ENCODE measurements at regions not wholly inside any gene's neighbourhood (a gene's known extent, or its start where the extent isn't known, plus 50 kb on each side); places are given as distances from the start of the nearest gene placed in this dataset.

DNA sequence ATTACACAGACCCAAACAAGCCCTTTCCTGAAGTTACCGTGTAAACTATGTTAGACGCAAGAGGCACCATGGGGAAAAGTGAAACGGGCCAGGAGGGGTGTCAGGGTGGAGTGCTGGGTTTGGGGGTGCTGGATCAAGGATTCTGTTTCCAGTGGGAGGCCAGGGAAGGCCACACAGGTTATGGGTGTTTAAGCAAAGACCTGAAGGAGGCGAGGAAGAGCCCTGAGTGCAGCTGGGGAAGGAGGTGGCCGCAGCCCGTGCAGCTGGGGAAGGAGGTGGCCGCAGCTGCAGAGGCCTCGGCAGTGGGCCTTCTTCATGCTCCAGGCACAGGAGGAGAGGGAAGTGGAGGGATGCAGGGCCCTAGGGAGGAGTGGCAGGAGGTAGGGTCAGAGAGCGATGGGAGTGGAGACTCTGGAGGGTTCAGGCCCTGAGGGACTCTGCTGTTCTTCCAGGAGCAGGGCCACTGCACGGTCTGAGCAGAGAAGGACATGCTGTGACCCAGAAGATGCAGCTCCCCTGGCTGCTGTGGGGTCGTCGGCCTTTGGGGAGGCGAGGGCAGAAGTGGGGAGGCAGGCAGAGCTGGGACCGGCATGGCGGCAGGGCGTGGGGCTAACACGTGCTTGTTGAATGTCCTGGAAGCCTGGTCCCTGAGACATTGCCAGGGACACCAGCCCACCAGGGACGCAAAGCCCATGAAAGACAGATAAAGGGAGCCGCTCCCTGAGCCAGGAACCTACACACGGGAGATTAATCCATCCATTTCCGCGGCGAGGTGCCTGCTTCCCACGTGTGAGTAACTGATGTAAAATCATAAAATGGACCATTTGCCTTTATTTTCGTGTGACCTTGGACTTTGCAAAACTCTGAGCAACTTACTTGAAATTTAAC is 1049.1 kb downstream of the BRD1 start:
- H3K4me1 ChIP-seq (ENCODE audit: insufficient read depth, low read length) = peaks cover 10% of the 10 kb centered on the region
- peaks cover 18% of the 10 kb centered on the region for H3K9me3 ChIP-seq (ENCODE audit: low read length)
- no peaks in the 10 kb centered on the region for H4K20me1 ChIP-seq (ENCODE audit: insufficient read depth, low read length)
- intact Hi-C loops (cut with micrococcal nuclease; ENCODE audit: unreplicated experiment) (no loop called here), in situ Hi-C loops (cut with HindIII; ENCODE audit: extremely low pct_ligation_motif_present, low pct_unique_long_range_greater_than_20kb) (no loop called here)
- no peaks in the 10 kb centered on the region for H3K27me3 ChIP-seq (ENCODE audit: control insufficient read depth in 1 of 2, insufficient read depth in 2 of 2, low read length in 2 of 2)
- H3K9ac ChIP-seq (ENCODE audit: insufficient read depth, low read depth, low read length) = no peak overlapping the region
- WGBS (ENCODE audit: low lambda C conversion rate) = 72% methylated on average over 19 of the region's 25 CpGs
- no peak for DNase-seq (ENCODE audit: low spot score)
- H3K27ac ChIP-seq (ENCODE audit: extremely low read length, insufficient read depth, low read length) = no peak overlapping the region
- ATAC-seq = no peak
- CTCF ChIA-PET (ENCODE audit: low intra/inter-chr PET ratio, low total read pairs) = no interaction called here
- H3K4me3 ChIP-seq (replicated peaks in 1 of 3; ENCODE audit: insufficient read depth in 1 of 3, low read depth in 2 of 3, low read length in 3 of 3) = no peak overlapping the region
- H3K79me2 ChIP-seq (ENCODE audit: insufficient read depth, low read length) = no peaks in the 10 kb centered on the region
- FAIRE-seq = no peak
- POLR2A ChIA-PET = no interaction called here
- no peak overlapping the region for H2AFZ ChIP-seq (ENCODE audit: low read length)
- no TSS peak for BruUV-seq (replicated peaks)
- H3K36me3 ChIP-seq (replicated peaks in 1 of 2; ENCODE audit: control insufficient read depth in 1 of 2, insufficient read depth in 2 of 2, low read length in 2 of 2) = no peaks in the 10 kb centered on the region
- H3K4me2 ChIP-seq (ENCODE audit: low read depth, low read length) = no peak overlapping the region
- TF ChIP-seq ZNF790 (CRISPR knock-in tag; IDR thresholded peaks at IDR 0.05; ENCODE audit: borderline replicate concordance) = no peak
- TF ChIP-seq ELF1 (CRISPR knock-in tag; IDR thresholded peaks at IDR 0.05) = no peak
- no peak for TF ChIP-seq ZNF678 (CRISPR knock-in tag; IDR thresholded peaks at IDR 0.05)
- no peak for TF ChIP-seq NR2C2 (CRISPR knock-in tag; IDR thresholded peaks at IDR 0.05; ENCODE audit: borderline replicate concordance)
- TF ChIP-seq SIN3A (IDR thresholded peaks at IDR 0.05; ENCODE audit: borderline replicate concordance, low read depth, low read length) = no peak
- TF ChIP-seq, protein P1, sequence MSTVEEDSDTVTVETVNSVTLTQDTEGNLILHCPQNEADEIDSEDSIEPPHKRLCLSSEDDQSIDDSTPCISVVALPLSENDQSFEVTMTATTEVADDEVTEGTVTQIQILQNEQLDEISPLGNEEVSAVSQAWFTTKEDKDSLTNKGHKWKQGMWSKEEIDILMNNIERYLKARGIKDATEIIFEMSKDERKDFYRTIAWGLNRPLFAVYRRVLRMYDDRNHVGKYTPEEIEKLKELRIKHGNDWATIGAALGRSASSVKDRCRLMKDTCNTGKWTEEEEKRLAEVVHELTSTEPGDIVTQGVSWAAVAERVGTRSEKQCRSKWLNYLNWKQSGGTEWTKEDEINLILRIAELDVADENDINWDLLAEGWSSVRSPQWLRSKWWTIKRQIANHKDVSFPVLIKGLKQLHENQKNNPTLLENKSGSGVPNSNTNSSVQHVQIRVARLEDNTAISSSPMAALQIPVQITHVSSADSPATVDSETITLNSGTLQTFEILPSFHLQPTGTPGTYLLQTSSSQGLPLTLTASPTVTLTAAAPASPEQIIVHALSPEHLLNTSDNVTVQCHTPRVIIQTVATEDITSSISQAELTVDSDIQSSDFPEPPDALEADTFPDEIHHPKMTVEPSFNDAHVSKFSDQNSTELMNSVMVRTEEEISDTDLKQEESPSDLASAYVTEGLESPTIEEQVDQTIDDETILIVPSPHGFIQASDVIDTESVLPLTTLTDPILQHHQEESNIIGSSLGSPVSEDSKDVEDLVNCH (CRISPR knock-in tag; IDR thresholded peaks at IDR 0.05) = no peak
- TF ChIP-seq ZNF230 (CRISPR knock-in tag; IDR thresholded peaks at IDR 0.05) = no peak
- no peak for TF ChIP-seq KLF13 (CRISPR knock-in tag; IDR thresholded peaks at IDR 0.05)
- TF ChIP-seq, protein P2, sequence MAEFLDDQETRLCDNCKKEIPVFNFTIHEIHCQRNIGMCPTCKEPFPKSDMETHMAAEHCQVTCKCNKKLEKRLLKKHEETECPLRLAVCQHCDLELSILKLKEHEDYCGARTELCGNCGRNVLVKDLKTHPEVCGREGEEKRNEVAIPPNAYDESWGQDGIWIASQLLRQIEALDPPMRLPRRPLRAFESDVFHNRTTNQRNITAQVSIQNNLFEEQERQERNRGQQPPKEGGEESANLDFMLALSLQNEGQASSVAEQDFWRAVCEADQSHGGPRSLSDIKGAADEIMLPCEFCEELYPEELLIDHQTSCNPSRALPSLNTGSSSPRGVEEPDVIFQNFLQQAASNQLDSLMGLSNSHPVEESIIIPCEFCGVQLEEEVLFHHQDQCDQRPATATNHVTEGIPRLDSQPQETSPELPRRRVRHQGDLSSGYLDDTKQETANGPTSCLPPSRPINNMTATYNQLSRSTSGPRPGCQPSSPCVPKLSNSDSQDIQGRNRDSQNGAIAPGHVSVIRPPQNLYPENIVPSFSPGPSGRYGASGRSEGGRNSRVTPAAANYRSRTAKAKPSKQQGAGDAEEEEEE (CRISPR knock-in tag; IDR thresholded peaks at IDR 0.05; ENCODE audit: borderline replicate concordance) = no peak
- no peak for TF ChIP-seq CHCHD3 (CRISPR knock-in tag; IDR thresholded peaks at IDR 0.05)
- no peak for TF ChIP-seq KAT2B (IDR thresholded peaks at IDR 0.05; ENCODE audit: borderline replicate concordance, low read depth, low read length)
- TF ChIP-seq, protein P3, sequence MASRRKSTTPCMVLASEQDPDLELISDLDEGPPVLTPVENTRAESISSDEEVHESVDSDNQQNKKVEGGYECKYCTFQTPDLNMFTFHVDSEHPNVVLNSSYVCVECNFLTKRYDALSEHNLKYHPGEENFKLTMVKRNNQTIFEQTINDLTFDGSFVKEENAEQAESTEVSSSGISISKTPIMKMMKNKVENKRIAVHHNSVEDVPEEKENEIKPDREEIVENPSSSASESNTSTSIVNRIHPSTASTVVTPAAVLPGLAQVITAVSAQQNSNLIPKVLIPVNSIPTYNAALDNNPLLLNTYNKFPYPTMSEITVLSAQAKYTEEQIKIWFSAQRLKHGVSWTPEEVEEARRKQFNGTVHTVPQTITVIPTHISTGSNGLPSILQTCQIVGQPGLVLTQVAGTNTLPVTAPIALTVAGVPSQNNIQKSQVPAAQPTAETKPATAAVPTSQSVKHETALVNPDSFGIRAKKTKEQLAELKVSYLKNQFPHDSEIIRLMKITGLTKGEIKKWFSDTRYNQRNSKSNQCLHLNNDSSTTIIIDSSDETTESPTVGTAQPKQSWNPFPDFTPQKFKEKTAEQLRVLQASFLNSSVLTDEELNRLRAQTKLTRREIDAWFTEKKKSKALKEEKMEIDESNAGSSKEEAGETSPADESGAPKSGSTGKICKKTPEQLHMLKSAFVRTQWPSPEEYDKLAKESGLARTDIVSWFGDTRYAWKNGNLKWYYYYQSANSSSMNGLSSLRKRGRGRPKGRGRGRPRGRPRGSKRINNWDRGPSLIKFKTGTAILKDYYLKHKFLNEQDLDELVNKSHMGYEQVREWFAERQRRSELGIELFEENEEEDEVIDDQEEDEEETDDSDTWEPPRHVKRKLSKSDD (CRISPR knock-in tag; IDR thresholded peaks at IDR 0.05; ENCODE audit: low read depth) = no peak
- no peak for TF ChIP-seq PPARG (CRISPR knock-in tag; conservative IDR thresholded peaks at IDR 0.05)
- no peak for TF ChIP-seq JARID2 (CRISPR knock-in tag; IDR thresholded peaks at IDR 0.05; ENCODE audit: insufficient replicate concordance)
- TF ChIP-seq ZNF605 (CRISPR knock-in tag; IDR thresholded peaks at IDR 0.05) = no peak
- TF ChIP-seq XRCC5 (optimal IDR thresholded peaks at IDR 0.05; ENCODE audit: low read length) = no peak
- TF ChIP-seq, protein P4, sequence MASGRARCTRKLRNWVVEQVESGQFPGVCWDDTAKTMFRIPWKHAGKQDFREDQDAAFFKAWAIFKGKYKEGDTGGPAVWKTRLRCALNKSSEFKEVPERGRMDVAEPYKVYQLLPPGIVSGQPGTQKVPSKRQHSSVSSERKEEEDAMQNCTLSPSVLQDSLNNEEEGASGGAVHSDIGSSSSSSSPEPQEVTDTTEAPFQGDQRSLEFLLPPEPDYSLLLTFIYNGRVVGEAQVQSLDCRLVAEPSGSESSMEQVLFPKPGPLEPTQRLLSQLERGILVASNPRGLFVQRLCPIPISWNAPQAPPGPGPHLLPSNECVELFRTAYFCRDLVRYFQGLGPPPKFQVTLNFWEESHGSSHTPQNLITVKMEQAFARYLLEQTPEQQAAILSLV (CRISPR knock-in tag; IDR thresholded peaks at IDR 0.05; ENCODE audit: borderline replicate concordance) = no peak

All from HepG2 (cell line).